GM19239 (cell line): ENCODE measurements at regions not wholly inside any gene's neighbourhood (a gene's known extent, or its start where the extent isn't known, plus 50 kb on each side); places are given as distances from the start of the nearest gene placed in this dataset.

Experiments used
- DNase-seq: peaks from one replicate; pipeline ENCODE4 v3.0.0; 2011; ENCODE audit warnings: low spot score; ENCODE audit not compliant: insufficient read length
- FAIRE-seq: peaks from 2 replicates; lab custom pipeline; 2011; peaks lifted over from hg19 to GRCh38; lab: Jason Lieb, UNC

- DNase-seq: no peak
- no peak for FAIRE-seq
Observed at GRCh38 chr11:45556851-45557707, 108.3 kb downstream of the CHST1 start.

- DNase-seq: no peak
- FAIRE-seq: no peak
Observed at GRCh38 chr11:45554230-45554967, 111.0 kb downstream of the CHST1 start.

- FAIRE-seq (no peak), DNase-seq (no peak)
Observed at GRCh38 chr11:45553383-45553936, 112.0 kb downstream of the CHST1 start.

- no peak for FAIRE-seq
- no peak for DNase-seq
Observed at GRCh38 chr11:45551191-45551713, 114.2 kb downstream of the CHST1 start.

GRCh38 chr11:45549257-45549656, 116.2 kb downstream of the CHST1 start:
- DNase-seq (no peak), FAIRE-seq (no peak)

- FAIRE-seq: no peak
- DNase-seq: no peak
Observed at GRCh38 chr11:45546366-45546765, 119.1 kb downstream of the CHST1 start.

- no peak for FAIRE-seq
- DNase-seq: no peak
Observed at GRCh38 chr11:45544826-45545225, 120.6 kb downstream of the CHST1 start.

GRCh38 chr11:45543808-45544422, 121.5 kb downstream of the CHST1 start:
- no peak for DNase-seq
- no peak for FAIRE-seq

GRCh38 chr11:45543081-45543480, 122.3 kb downstream of the CHST1 start:
- FAIRE-seq (no peak), DNase-seq (no peak)

GRCh38 chr11:45541693-45542434, 123.6 kb downstream of the CHST1 start:
- no peak for FAIRE-seq
- DNase-seq: no peak

GRCh38 chr11:45538939-45539338, 126.5 kb downstream of the CHST1 start:
- no peak for DNase-seq
- no peak for FAIRE-seq

- DNase-seq (no peak), FAIRE-seq (no peak)
Observed at GRCh38 chr11:45538363-45538762, 127.1 kb downstream of the CHST1 start.

GRCh38 chr11:45537614-45538013, 127.8 kb downstream of the CHST1 start:
- no peak for DNase-seq
- FAIRE-seq: no peak

- no peak for FAIRE-seq
- no peak for DNase-seq
Observed at GRCh38 chr11:45535033-45535432, 130.4 kb downstream of the CHST1 start.

- FAIRE-seq (no peak), DNase-seq (no peak)
Observed at GRCh38 chr11:45534132-45534531, 131.3 kb downstream of the CHST1 start.

GRCh38 chr11:45532546-45532945, 132.9 kb downstream of the CHST1 start:
- no peak for DNase-seq
- no peak for FAIRE-seq

- DNase-seq: no peak
- FAIRE-seq: no peak
Observed at GRCh38 chr11:45530776-45531175, 134.6 kb downstream of the CHST1 start.

- no peak for FAIRE-seq
Observed at GRCh38 chr11:45530111-45530510, 135.3 kb downstream of the CHST1 start.

GRCh38 chr11:45528435-45528834, 137.0 kb downstream of the CHST1 start:
- DNase-seq (no peak), FAIRE-seq (no peak)

More at GRCh38 chr11:45530111-45530510, 135.3 kb downstream of the CHST1 start:
- DNase-seq: no peak

- DNase-seq (no peak), FAIRE-seq (no peak)
Observed at GRCh38 chr11:45527898-45528297, 137.5 kb downstream of the CHST1 start.
